Fibroblast of skin of right biceps (primary cell): ENCODE measurements at regions not wholly inside any gene's neighbourhood (a gene's known extent, or its start where the extent isn't known, plus 50 kb on each side); places are given as distances from the start of the nearest gene placed in this dataset.

Experiments used
- DNase-seq: peaks from one replicate; pipeline ENCODE4 v3.0.0-alpha.2; 2013

GRCh38 chr20:40738976-40739375, 49.9 kb upstream of the MAFB start:
- no peak for DNase-seq

- no peak for DNase-seq
These were observed 50.8 kb upstream of the MAFB start for GRCh38 chr20:40739841-40740240.

GRCh38 chr20:40741507-40742106, 52.6 kb upstream of the MAFB start:
- DNase-seq = peak; percentile 22

GRCh38 chr20:40743141-40743775, 54.2 kb upstream of the MAFB start:
- DNase-seq = no peak

- no peak for DNase-seq
These were observed 55.2 kb upstream of the MAFB start for GRCh38 chr20:40744072-40744817.

- DNase-seq = no peak
These were observed 55.8 kb upstream of the MAFB start for GRCh38 chr20:40744818-40745175.

GRCh38 chr20:40746251-40746650, 57.2 kb upstream of the MAFB start:
- DNase-seq = no peak

- no peak for DNase-seq
These were observed 59.1 kb upstream of the MAFB start for GRCh38 chr20:40748182-40748581.

- no peak for DNase-seq
These were observed 61.0 kb upstream of the MAFB start for GRCh38 chr20:40749985-40750506.

- DNase-seq = no peak
These were observed 61.6 kb upstream of the MAFB start for GRCh38 chr20:40750541-40751035.

GRCh38 chr20:40753472-40753871, 64.4 kb upstream of the MAFB start:
- DNase-seq = peak; percentile 12

- DNase-seq = peak; percentile 10
These were observed 65.4 kb upstream of the MAFB start for GRCh38 chr20:40754339-40754943.

- no peak for DNase-seq
These were observed 68.1 kb upstream of the MAFB start for GRCh38 chr20:40757087-40757486.

- no peak for DNase-seq
These were observed 69.8 kb upstream of the MAFB start for GRCh38 chr20:40758790-40759189.

GRCh38 chr20:40760399-40760798, 71.4 kb upstream of the MAFB start:
- no peak for DNase-seq

- DNase-seq = no peak
These were observed 74.7 kb upstream of the MAFB start for GRCh38 chr20:40763646-40764295.

- DNase-seq = no peak
These were observed 76.9 kb upstream of the MAFB start for GRCh38 chr20:40765814-40766480.

GRCh38 chr20:40766790-40767614, 78.0 kb upstream of the MAFB start:
- DNase-seq = no peak

- DNase-seq = no peak
These were observed 78.5 kb upstream of the MAFB start for GRCh38 chr20:40767615-40767924.

GRCh38 chr20:40768105-40768504, 79.1 kb upstream of the MAFB start:
- no peak for DNase-seq

- DNase-seq = no peak
These were observed 80.7 kb upstream of the MAFB start for GRCh38 chr20:40769677-40770285.
